GM20000 (cell line): ENCODE measurements at regions not wholly inside any gene's neighbourhood (a gene's known extent, or its start where the extent isn't known, plus 50 kb on each side); places are given as distances from the start of the nearest gene placed in this dataset.

Experiments
- DNase-seq: peaks from one replicate; pipeline ENCODE4 v3.0.0; 2012; ENCODE audit warnings: low spot score
- TF ChIP-seq, protein P1 (sequence below): IDR thresholded peaks from 2 replicates; pipeline ENCODE4 v1.5.1; 2012; ENCODE audit warnings: mild to moderate bottlenecking, control low read depth; ENCODE audit errors: extremely low read depth, missing control alignments

DNA sequence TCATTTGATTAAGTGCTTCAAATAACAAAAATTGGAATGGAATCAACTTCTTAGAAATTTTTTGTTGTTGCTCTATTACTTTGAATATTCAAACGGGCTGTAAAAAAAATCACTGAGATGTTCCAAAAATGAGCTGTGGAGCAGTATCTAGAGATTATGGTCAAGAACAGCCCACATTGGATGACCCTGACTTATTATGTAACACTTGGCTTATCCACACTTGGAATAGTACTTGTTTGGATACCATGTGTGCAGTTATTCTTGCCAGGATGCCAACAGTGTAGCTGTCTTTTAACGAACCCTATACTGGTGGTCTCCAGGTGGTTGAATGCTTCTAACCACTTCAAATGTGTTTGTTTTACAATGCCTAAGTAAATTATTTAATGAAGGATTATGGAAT is 64.9 kb upstream of the CAMK2D start:
- TF ChIP-seq, protein P1, sequence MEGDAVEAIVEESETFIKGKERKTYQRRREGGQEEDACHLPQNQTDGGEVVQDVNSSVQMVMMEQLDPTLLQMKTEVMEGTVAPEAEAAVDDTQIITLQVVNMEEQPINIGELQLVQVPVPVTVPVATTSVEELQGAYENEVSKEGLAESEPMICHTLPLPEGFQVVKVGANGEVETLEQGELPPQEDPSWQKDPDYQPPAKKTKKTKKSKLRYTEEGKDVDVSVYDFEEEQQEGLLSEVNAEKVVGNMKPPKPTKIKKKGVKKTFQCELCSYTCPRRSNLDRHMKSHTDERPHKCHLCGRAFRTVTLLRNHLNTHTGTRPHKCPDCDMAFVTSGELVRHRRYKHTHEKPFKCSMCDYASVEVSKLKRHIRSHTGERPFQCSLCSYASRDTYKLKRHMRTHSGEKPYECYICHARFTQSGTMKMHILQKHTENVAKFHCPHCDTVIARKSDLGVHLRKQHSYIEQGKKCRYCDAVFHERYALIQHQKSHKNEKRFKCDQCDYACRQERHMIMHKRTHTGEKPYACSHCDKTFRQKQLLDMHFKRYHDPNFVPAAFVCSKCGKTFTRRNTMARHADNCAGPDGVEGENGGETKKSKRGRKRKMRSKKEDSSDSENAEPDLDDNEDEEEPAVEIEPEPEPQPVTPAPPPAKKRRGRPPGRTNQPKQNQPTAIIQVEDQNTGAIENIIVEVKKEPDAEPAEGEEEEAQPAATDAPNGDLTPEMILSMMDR, result no peak

DNA sequence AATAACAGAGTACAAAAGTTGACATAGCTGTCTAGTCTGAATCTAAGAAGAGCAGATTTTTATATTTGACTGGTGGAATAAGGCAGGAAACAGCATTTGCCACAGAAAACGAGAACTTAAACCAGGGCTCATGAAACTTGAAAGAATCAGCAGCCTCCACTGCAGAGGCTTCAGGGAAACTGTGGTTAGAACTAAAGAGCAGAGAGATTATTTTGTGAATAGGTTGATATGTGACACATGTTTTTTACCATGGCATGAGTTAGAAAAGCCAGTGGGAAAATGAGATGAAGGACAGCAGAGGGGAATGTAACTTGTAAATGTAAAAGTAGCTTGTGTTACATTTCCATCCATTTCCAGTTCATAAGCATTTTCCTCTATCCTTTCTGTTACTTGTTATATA is 63.7 kb upstream of the CAMK2D start:
- no peak for DNase-seq
- TF ChIP-seq, protein P1, result no peak

More for the DNA sequence above, 64.9 kb upstream of the CAMK2D start:
- DNase-seq, result no peak

DNA sequence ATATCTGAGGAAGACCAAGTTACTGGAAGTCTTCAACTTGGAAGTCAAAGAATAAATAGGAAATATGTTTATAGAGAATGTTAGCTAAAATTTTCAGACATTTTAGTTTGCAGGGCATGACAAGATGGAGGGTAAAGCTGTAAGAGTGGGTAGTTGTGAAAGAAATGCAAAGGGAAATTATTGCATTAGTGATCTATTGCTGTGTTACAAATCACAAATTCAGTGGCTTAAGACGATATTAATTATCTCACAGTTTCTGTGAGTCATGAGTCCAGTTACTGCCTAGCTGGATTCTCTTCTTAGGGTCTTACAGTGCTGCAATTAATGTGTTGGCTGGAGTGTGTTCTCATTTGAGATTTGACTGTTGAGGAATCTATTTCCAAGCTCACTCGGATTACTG is 62.9 kb upstream of the CAMK2D start:
- TF ChIP-seq, protein P1, result no peak
- DNase-seq, result no peak

DNA sequence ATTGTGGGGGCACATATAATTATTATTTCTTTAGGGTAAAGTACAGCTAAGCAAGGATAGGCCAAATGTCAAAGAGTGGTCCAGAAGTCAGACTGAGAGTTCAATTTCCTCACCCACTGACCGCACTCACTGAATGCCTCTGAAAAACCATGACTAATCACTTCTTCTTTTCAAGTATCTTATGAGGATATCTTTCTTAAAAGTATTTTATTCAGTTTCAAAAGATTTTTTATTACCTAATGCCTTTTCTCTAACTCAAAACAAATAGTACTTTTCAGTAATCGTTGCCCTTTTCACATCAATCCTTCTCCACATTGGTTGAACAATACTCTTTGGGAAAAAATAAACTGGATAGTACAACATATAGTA is 61.7 kb upstream of the CAMK2D start:
- TF ChIP-seq, protein P1, result no peak
- DNase-seq, result peak; percentile 44

DNA sequence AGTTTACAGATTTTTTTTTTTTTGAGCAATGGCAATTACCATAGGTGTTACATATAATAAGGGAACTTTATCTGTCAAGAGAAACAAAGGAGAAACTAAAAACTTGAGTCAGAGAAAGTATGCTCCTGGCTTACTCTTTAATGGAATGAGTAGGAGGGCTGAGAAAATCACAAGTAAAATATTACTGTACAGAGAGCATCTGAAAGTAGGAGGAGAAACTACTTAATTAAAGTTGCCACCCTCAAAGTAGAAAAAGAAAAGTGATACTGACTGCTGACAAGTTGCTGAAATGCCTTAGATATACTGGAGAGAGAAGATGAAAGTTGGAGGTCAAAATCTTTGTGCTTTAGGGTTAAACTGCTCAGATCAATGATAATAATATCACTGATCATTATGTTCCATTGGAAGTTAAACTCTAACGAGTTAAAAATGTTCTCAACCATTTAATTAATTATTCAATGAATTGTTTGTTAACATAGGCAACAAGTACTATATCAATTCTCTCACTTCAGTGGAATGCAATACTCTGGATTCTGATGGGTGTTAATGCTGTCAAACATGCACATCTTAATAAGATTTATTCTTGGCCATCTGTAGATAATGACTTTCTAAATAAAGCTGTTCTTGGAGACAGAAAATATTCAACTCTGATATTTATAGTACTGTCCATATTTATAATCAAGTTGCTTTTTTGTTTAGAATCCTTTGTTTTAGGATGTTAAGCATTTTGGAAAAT is 61.2 kb upstream of the CAMK2D start:
- peak; percentile 42 for DNase-seq
- TF ChIP-seq, protein P1, result no peak

DNA sequence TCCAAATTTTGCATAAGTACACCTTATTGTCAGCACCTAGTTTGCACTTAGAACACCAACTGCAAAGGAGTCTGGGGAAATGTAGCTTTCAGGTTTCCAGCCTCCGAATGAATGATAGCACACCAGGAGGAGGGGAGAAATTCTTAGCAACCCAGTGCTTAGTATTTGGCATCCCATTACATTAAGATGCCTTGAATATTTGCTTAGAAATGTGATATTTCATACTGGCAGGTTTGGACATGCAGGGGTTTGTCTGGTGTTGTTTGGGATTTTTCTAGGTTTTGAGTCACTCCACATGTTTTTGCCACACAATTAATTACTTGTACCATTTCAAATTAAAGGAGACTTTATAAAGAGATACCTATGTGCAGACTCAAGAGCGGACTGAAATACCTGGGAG is 60.3 kb upstream of the CAMK2D start:
- TF ChIP-seq, protein P1, result no peak
- DNase-seq, result no peak

DNA sequence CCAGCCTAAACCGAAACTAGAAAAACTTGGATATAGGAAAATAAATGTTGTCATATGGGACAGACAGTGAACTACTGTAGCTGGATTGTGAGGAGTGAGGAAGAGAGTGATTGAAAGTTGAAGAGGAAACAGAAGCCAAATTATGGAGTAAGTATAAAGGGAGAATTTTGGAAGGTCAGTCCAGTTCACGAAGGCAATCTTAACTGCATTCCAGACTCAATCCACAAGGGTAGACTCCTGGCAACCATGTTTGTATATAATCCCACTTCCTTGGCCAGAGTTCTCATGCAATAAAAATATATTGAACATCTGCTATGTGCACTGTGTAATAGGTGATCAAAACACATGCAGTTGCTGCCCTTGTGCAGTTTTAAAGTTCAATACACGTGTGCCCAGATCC is 58.6 kb upstream of the CAMK2D start:
- TF ChIP-seq, protein P1, result no peak
- DNase-seq, result no peak
